ENCODE measurements at regions not wholly inside any gene's neighbourhood (a gene's known extent, or its start where the extent isn't known, plus 50 kb on each side); places are given as distances from the start of the nearest gene placed in this dataset.

DNA sequence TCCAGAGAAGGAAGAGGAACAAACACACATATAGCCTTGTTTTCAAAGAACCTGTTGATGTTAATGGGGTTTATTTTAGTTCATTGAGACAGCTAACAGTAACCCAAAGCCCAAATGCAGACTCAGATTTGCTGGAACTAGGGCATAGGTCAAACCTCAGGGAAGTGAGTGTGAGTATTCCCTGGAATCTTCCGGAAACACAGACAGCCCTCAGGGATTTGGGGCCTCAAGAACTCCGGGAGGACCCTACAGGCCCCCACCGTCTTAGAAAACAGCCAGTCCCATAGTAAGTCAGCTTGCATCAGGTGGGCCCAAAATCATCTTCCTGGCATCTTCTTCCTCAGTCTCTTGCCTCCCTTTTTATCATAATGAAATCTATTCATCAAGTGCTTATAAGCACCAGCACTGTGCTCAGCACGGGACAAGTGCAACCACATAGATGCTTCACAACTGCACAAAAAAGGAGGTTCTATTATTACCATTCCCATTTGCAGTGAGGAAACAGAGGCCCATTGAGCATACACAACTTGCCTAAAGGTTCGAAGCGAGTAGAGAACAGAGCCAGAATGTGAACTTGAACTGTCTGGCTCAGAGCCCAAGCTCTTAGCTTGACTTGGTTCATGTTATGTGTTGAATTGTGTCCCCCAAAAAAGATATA lies 50.2 kb upstream of the BCL11A start:
- TF ChIP-seq, protein P1, sequence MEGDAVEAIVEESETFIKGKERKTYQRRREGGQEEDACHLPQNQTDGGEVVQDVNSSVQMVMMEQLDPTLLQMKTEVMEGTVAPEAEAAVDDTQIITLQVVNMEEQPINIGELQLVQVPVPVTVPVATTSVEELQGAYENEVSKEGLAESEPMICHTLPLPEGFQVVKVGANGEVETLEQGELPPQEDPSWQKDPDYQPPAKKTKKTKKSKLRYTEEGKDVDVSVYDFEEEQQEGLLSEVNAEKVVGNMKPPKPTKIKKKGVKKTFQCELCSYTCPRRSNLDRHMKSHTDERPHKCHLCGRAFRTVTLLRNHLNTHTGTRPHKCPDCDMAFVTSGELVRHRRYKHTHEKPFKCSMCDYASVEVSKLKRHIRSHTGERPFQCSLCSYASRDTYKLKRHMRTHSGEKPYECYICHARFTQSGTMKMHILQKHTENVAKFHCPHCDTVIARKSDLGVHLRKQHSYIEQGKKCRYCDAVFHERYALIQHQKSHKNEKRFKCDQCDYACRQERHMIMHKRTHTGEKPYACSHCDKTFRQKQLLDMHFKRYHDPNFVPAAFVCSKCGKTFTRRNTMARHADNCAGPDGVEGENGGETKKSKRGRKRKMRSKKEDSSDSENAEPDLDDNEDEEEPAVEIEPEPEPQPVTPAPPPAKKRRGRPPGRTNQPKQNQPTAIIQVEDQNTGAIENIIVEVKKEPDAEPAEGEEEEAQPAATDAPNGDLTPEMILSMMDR (IDR thresholded peaks at IDR 0.05) = no peak
- no peak for TF ChIP-seq POLR2A (IDR thresholded peaks at IDR 0.05)

All from body of pancreas (tissue), 4 donors.